ENCODE measurements at regions not wholly inside any gene's neighbourhood (a gene's known extent, or its start where the extent isn't known, plus 50 kb on each side); places are given as distances from the start of the nearest gene placed in this dataset.
"Not testable (repeated sequence)": the region's sequence is repeated elsewhere in the genome, so short reads cannot be mapped to it uniquely, and the experiment has no call there.

- no peak for TF ChIP-seq ATF3 (IDR thresholded peaks at IDR 0.05)
- DNase-seq (ENCODE audit: low spot score) = no peak
- H3K27me3 ChIP-seq (ENCODE audit: control insufficient read depth in 4 of 4, insufficient read depth in 4 of 4, low read length in 3 of 4) = no peaks in the 10 kb centered on the region
- H3K27ac ChIP-seq (ENCODE audit: low read depth in 1 of 2, low read length in 2 of 2) = no peak overlapping the region
- no peaks in the 10 kb centered on the region for H3K4me1 ChIP-seq (ENCODE audit: control insufficient read depth in 4 of 4, insufficient read depth in 4 of 4, low read length in 3 of 4)
- no peak overlapping the region for H3K4me3 ChIP-seq (ENCODE audit: low read depth in 1 of 3, low read length in 3 of 3)
- H3K36me3 ChIP-seq (ENCODE audit: control insufficient read depth in 4 of 4, insufficient read depth in 3 of 4, low read depth in 1 of 4, low read length in 3 of 4) = no peaks in the 10 kb centered on the region
- no peak overlapping the region for H3K9ac ChIP-seq (ENCODE audit: low read depth in 1 of 2, low read length in 2 of 2)
- peaks cover 0 to 2% (median 0%) of the 10 kb centered on the region in 4 donors for H3K9me3 ChIP-seq (ENCODE audit: control insufficient read depth in 4 of 4, low read length in 3 of 4)
These were observed 267.6 kb downstream of the KCNE4 start for GRCh38 chr2:223319601-223320000.

- no peak for DNase-seq (ENCODE audit: low spot score)
- Histone ChIP-seq H3K27me3 (ENCODE audit: control insufficient read depth in 4 of 4, insufficient read depth in 4 of 4, low read length in 3 of 4) (no peaks in the 10 kb centered on the region), H3K36me3 (ENCODE audit: control insufficient read depth in 4 of 4, insufficient read depth in 3 of 4, low read depth in 1 of 4, low read length in 3 of 4) (no peaks in the 10 kb centered on the region), H3K9ac (ENCODE audit: low read depth in 1 of 2, low read length in 2 of 2) (no peak overlapping the region), H3K4me1 (ENCODE audit: control insufficient read depth in 4 of 4, insufficient read depth in 4 of 4, low read length in 3 of 4) (no peaks in the 10 kb centered on the region), H3K27ac (ENCODE audit: low read depth in 1 of 2, low read length in 2 of 2) (no peak overlapping the region), H3K9me3 (ENCODE audit: control insufficient read depth in 4 of 4, low read length in 3 of 4) (peaks cover 0 to 2% (median 0%) of the 10 kb centered on the region in 4 donors), H3K4me3 (ENCODE audit: low read depth in 1 of 3, low read length in 3 of 3) (no peak overlapping the region)
- TF ChIP-seq JUND (IDR thresholded peaks at IDR 0.05) = no peak
- 54% methylated on average over 5 of the region's 5 CpGs for WGBS
These were observed 272.4 kb downstream of the KCNE4 start for GRCh38 chr2:223324402-223324801.

DNA sequence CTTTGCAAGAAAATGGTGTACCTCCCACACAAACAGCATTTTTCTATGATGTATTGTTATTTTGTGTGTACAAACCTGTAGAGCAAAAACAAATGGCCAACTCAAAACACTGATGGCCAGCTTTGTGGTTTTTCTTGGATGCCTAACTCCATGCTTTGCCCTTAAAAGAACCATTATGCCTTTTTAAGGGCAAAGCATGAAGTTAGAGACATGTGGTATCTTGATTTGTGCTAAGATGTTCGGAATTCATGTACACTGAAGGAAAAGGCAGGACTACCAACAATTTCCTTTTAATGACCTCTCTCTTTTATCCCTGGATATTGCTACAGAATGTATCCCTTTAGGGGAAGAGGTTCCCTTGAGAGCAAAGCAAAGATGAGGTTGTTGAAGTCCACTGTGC is 273.6 kb downstream of the SCG2 start:
- Histone ChIP-seq H3K9me3 (ENCODE audit: control insufficient read depth in 4 of 4, low read length in 3 of 4) (no peaks in the 10 kb centered on the region), H3K4me1 (ENCODE audit: control insufficient read depth in 4 of 4, insufficient read depth in 4 of 4, low read length in 3 of 4) (no peaks in the 10 kb centered on the region), H3K36me3 (ENCODE audit: control insufficient read depth in 4 of 4, insufficient read depth in 3 of 4, low read depth in 1 of 4, low read length in 3 of 4) (no peaks in the 10 kb centered on the region), H3K4me3 (ENCODE audit: low read depth in 1 of 3, low read length in 3 of 3) (no peak overlapping the region), H3K27me3 (ENCODE audit: control insufficient read depth in 4 of 4, insufficient read depth in 4 of 4, low read length in 3 of 4) (no peaks in the 10 kb centered on the region), H3K27ac (ENCODE audit: low read depth in 1 of 2, low read length in 2 of 2) (no peak overlapping the region), H3K9ac (ENCODE audit: low read depth in 1 of 2, low read length in 2 of 2) (no peak overlapping the region)
- WGBS = 60% methylated on average over 1 of the region's 1 CpG
- no peak for DNase-seq (ENCODE audit: low spot score)
- TF ChIP-seq HNF4A (conservative IDR thresholded peaks at IDR 0.05) = no peak
- no peak for TF ChIP-seq FOXA2 (IDR thresholded peaks at IDR 0.05)
- TF ChIP-seq ZBTB33 (IDR thresholded peaks at IDR 0.05) = no peak
- TF ChIP-seq ATF3 (IDR thresholded peaks at IDR 0.05) = no peak
- no peak for TF ChIP-seq REST (IDR thresholded peaks at IDR 0.05)

GRCh38 chr2:223330747-223331146 is 271.4 kb downstream of the SCG2 start:
- H3K36me3 ChIP-seq (ENCODE audit: control insufficient read depth in 4 of 4, insufficient read depth in 3 of 4, low read depth in 1 of 4, low read length in 3 of 4); H3K4me3 ChIP-seq (ENCODE audit: low read depth in 1 of 3, low read length in 3 of 3); H3K9me3 ChIP-seq (ENCODE audit: control insufficient read depth in 4 of 4, low read length in 3 of 4); H3K27ac ChIP-seq (ENCODE audit: low read depth in 1 of 2, low read length in 2 of 2); H3K4me1 ChIP-seq (ENCODE audit: control insufficient read depth in 4 of 4, insufficient read depth in 4 of 4, low read length in 3 of 4); H3K27me3 ChIP-seq (ENCODE audit: control insufficient read depth in 4 of 4, insufficient read depth in 4 of 4, low read length in 3 of 4); DNase-seq (ENCODE audit: low spot score); H3K9ac ChIP-seq (ENCODE audit: low read depth in 1 of 2, low read length in 2 of 2): not testable (repeated sequence)
- WGBS = 69% methylated on average over 7 of the region's 7 CpGs

Measured in liver (tissue), 7 donors.